Activated naive CD4-positive, alpha-beta T cell treated with anti-CD3 and anti-CD28 coated beads, Interleukin-2, amount 50 U/mL, for 72 hours (primary cell): ENCODE measurements at regions not wholly inside any gene's neighbourhood (a gene's known extent, or its start where the extent isn't known, plus 50 kb on each side); places are given as distances from the start of the nearest gene placed in this dataset.
"Not testable (repeated sequence)": the region's sequence is repeated elsewhere in the genome, so short reads cannot be mapped to it uniquely, and the experiment has no call there.

Experiments used
- ATAC-seq, 2 donors: fragments of 150-1000 bp; cut with Tn5 transposase; 2 replicates each; pipeline ENCODE4 v1.10.0; 2021; ENCODE audit warnings: mild to moderate bottlenecking in 2 of 2, moderate library complexity in 2 of 2
- DNase-seq, 2 donors: peaks; one replicate each; pipeline ENCODE4 v3.0.0; 2021 to 2022; ENCODE audit warnings: low spot score in 2 of 2
- H3K27ac Mint-ChIP-seq, 2 donors: one replicate each; pipeline ENCODE4 v1.8.0; 2022; ENCODE audit warnings: mild to moderate bottlenecking in 2 of 2, mixed read lengths in 2 of 2
- H3K36me3 Mint-ChIP-seq, 2 donors: one replicate each; pipeline ENCODE4 v1.8.0; 2022; ENCODE audit warnings: mixed read lengths in 2 of 2
- H3K9me3 Mint-ChIP-seq, 2 donors: one replicate each; pipeline ENCODE4 v1.8.0; 2022; ENCODE audit warnings: mixed read lengths in 2 of 2

GRCh38 chr14:104404922-104405321 lies 174.6 kb upstream of the C14orf180 start:
- ATAC-seq (no peak), DNase-seq (no peak)
- no peak overlapping the region for H3K27ac Mint-ChIP-seq
- peaks cover 5 to 12% of the 10 kb centered on the region in 2 donors for H3K36me3 Mint-ChIP-seq
- peaks cover 5 to 6% of the 10 kb centered on the region in 2 donors for H3K9me3 Mint-ChIP-seq

- Mint-ChIP-seq H3K36me3 (peaks cover 5 to 12% of the 10 kb centered on the region in 2 donors), H3K27ac (no peak overlapping the region), H3K9me3 (peaks cover 5 to 6% of the 10 kb centered on the region in 2 donors)
- ATAC-seq (no peak), DNase-seq (no peak)
These were observed 174.0 kb upstream of the C14orf180 start for GRCh38 chr14:104405360-104406226.

- ATAC-seq: no peak
- Mint-ChIP-seq H3K36me3 (peaks cover 5 to 12% of the 10 kb centered on the region in 2 donors), H3K9me3 (peaks cover 5 to 6% of the 10 kb centered on the region in 2 donors), H3K27ac (no peak overlapping the region)
- no peak for DNase-seq
These were observed 172.7 kb upstream of the C14orf180 start for GRCh38 chr14:104406831-104407230.

- no peaks in the 10 kb centered on the region for H3K9me3 Mint-ChIP-seq
- no peak for DNase-seq
- H3K36me3 Mint-ChIP-seq: peaks cover 0 to 6% of the 10 kb centered on the region in 2 donors
- ATAC-seq: no peak
- H3K27ac Mint-ChIP-seq: no peak overlapping the region
These were observed 163.2 kb upstream of the C14orf180 start for GRCh38 chr14:104416383-104416782.

GRCh38 chr14:104419865-104420505 lies 159.6 kb upstream of the C14orf180 start:
- Mint-ChIP-seq H3K36me3 (peaks cover 0 to 3% of the 10 kb centered on the region in 2 donors), H3K27ac (no peak overlapping the region), H3K9me3 (no peaks in the 10 kb centered on the region)
- no peak for DNase-seq
- ATAC-seq: no peak

GRCh38 chr14:104420523-104420922 lies 159.0 kb upstream of the C14orf180 start:
- not testable (repeated sequence) for H3K9me3 Mint-ChIP-seq, ATAC-seq, DNase-seq, H3K36me3 Mint-ChIP-seq, H3K27ac Mint-ChIP-seq

- H3K9me3 Mint-ChIP-seq: no peaks in the 10 kb centered on the region
- DNase-seq: no peak
- no peaks in the 10 kb centered on the region for H3K36me3 Mint-ChIP-seq
- ATAC-seq: no peak
- H3K27ac Mint-ChIP-seq: no peak overlapping the region
These were observed 158.6 kb upstream of the C14orf180 start for GRCh38 chr14:104420990-104421389.

GRCh38 chr14:104421401-104421821 lies 158.2 kb upstream of the C14orf180 start:
- H3K9me3 Mint-ChIP-seq: no peaks in the 10 kb centered on the region
- DNase-seq: no peak
- no peak for ATAC-seq
- H3K36me3 Mint-ChIP-seq: no peaks in the 10 kb centered on the region
- H3K27ac Mint-ChIP-seq: no peak overlapping the region

GRCh38 chr14:104421892-104422828 lies 157.4 kb upstream of the C14orf180 start:
- Mint-ChIP-seq H3K36me3 (no peaks in the 10 kb centered on the region), H3K27ac (no peak overlapping the region), H3K9me3 (no peaks in the 10 kb centered on the region)
- DNase-seq (no peak), ATAC-seq (no peak)

GRCh38 chr14:104422837-104423681 lies 156.5 kb upstream of the C14orf180 start:
- Mint-ChIP-seq H3K9me3 (no peaks in the 10 kb centered on the region), H3K36me3 (no peaks in the 10 kb centered on the region), H3K27ac (no peak overlapping the region)
- ATAC-seq (no peak), DNase-seq (no peak)

GRCh38 chr14:104423701-104424405 lies 155.7 kb upstream of the C14orf180 start:
- Mint-ChIP-seq H3K27ac (no peak overlapping the region), H3K9me3 (no peaks in the 10 kb centered on the region), H3K36me3 (no peaks in the 10 kb centered on the region)
- ATAC-seq (no peak), DNase-seq (no peak)

- no peak for ATAC-seq
- Mint-ChIP-seq H3K27ac (no peak overlapping the region), H3K36me3 (no peaks in the 10 kb centered on the region), H3K9me3 (no peaks in the 10 kb centered on the region)
- DNase-seq: no peak
These were observed 155.0 kb upstream of the C14orf180 start for GRCh38 chr14:104424406-104425072.

GRCh38 chr14:104425171-104425681 lies 154.3 kb upstream of the C14orf180 start:
- H3K27ac Mint-ChIP-seq: no peak overlapping the region
- DNase-seq: no peak
- no peak for ATAC-seq
- H3K36me3 Mint-ChIP-seq: no peaks in the 10 kb centered on the region
- no peaks in the 10 kb centered on the region for H3K9me3 Mint-ChIP-seq

- ATAC-seq: no peak
- DNase-seq: no peak
- Mint-ChIP-seq H3K27ac (no peak overlapping the region), H3K9me3 (no peaks in the 10 kb centered on the region), H3K36me3 (no peaks in the 10 kb centered on the region)
These were observed 153.6 kb upstream of the C14orf180 start for GRCh38 chr14:104425763-104426646.
